Neural cell (in vitro differentiated cells): ENCODE measurements at regions not wholly inside any gene's neighbourhood (a gene's known extent, or its start where the extent isn't known, plus 50 kb on each side); places are given as distances from the start of the nearest gene placed in this dataset.

Experiments used
- H2AFZ ChIP-seq: fragments of 200-600, 300-800 bp; sonication (generic), shearing (Covaris generic); 2 replicates; pipeline ENCODE4 v1.6.0; 2014; ENCODE audit warnings: low read depth, mild to moderate bottlenecking, antibody characterized with exemption, low read length, moderate library complexity
- H3F3A ChIP-seq: fragments of 200-600 bp; shearing (Covaris generic); 2 replicates; pipeline ENCODE4 v1.6.1; 2016; ENCODE audit warnings: mild to moderate bottlenecking, moderate library complexity, mixed read lengths, antibody characterized with exemption, low read length; ENCODE audit not compliant: insufficient read depth, poor library complexity, severe bottlenecking
- H3K27ac ChIP-seq: fragments of 200-600, 300-800 bp; sonication (generic), shearing (Covaris generic); 2 replicates; pipeline ENCODE4 v1.5.1; 2014; ENCODE audit warnings: mild to moderate bottlenecking, low read length, moderate library complexity
- H3K27me3 ChIP-seq: fragments of 300-800, 200-600 bp; sonication (generic), shearing (Covaris generic); 2 replicates; pipeline ENCODE4 v1.6.0; 2014; ENCODE audit warnings: mild to moderate bottlenecking, low read depth, low read length, moderate library complexity; ENCODE audit not compliant: insufficient read depth
- H3K36me3 ChIP-seq: fragments of 300-800, 200-600 bp; sonication (generic), shearing (Covaris generic); 2 replicates; pipeline ENCODE4 v1.5.1; 2014; ENCODE audit warnings: mild to moderate bottlenecking, antibody characterized with exemption, low read length, moderate library complexity; ENCODE audit not compliant: insufficient read depth
- H3K4me2 ChIP-seq: fragments of 300-800, 200-600 bp; sonication (generic), shearing (Covaris generic); 2 replicates; pipeline ENCODE4 v1.6.0; 2014; ENCODE audit warnings: mild to moderate bottlenecking, low read length
- H3K4me3 ChIP-seq: fragments of 300-800, 200-600 bp; sonication (generic), shearing (Covaris generic); 2 replicates; pipeline ENCODE4 v1.5.1; 2014; ENCODE audit warnings: mild to moderate bottlenecking, low read length, moderate library complexity
- H3K79me2 ChIP-seq: fragments of 200-600 bp; shearing (Covaris generic); replicated peaks from 2 replicates; pipeline ENCODE4 v1.6.0; 2014; ENCODE audit warnings: mild to moderate bottlenecking, low read length, moderate library complexity; ENCODE audit not compliant: insufficient read depth
- H3K9ac ChIP-seq: fragments of 300-800, 200-600 bp; sonication (generic), shearing (Covaris generic); 2 replicates; pipeline ENCODE4 v1.6.1; 2016; ENCODE audit warnings: mild to moderate bottlenecking, low read length, mixed read lengths
- H3K9me2 ChIP-seq: fragments of 200-600 bp; shearing (Covaris generic); 2 replicates; pipeline ENCODE4 v1.6.1; 2016; ENCODE audit warnings: mild to moderate bottlenecking, low read length, mixed read lengths; ENCODE audit not compliant: insufficient read depth
- H3K9me3 ChIP-seq: fragments of 200-600, 300-800 bp; sonication (generic), shearing (Covaris generic); 2 replicates; pipeline ENCODE4 v1.6.1; 2016; ENCODE audit warnings: mild to moderate bottlenecking, mixed run types, low read length, moderate library complexity, mixed read lengths
- H4K20me1 ChIP-seq: fragments of 200-600 bp; shearing (Covaris generic); 2 replicates; pipeline ENCODE4 v1.6.1; 2016; ENCODE audit warnings: mild to moderate bottlenecking, mixed run types; ENCODE audit not compliant: insufficient read depth
- EP300 ChIP-seq: fragments of 450-650 bp; conservative IDR thresholded peaks from 2 replicates; pipeline ENCODE4 v1.6.1; 2014; ENCODE audit warnings: antibody characterized with exemption, mild to moderate bottlenecking, moderate library complexity; ENCODE audit not compliant: poor library complexity, severe bottlenecking
- EZH2 ChIP-seq: fragments of 200-600, 300-800 bp; shearing (Covaris generic), sonication (generic); IDR thresholded peaks from 2 replicates; pipeline ENCODE4 v1.6.1; 2014; ENCODE audit warnings: antibody characterized with exemption, low read length, borderline replicate concordance, mild to moderate bottlenecking; ENCODE audit not compliant: insufficient read depth, poor library complexity, severe bottlenecking
- MXI1 ChIP-seq: fragments of 450-650 bp; conservative IDR thresholded peaks from 2 replicates; pipeline ENCODE4 v1.6.1; 2014; ENCODE audit warnings: antibody characterized with exemption, mild to moderate bottlenecking; ENCODE audit not compliant: poor library complexity, severe bottlenecking
- POLR2AphosphoS5 ChIP-seq: IDR thresholded peaks from 2 replicates; pipeline ENCODE4 v1.6.1; 2012
- RAD21 ChIP-seq: fragments of 450-650 bp; conservative IDR thresholded peaks from 2 replicates; pipeline ENCODE4 v1.6.1; 2014; ENCODE audit warnings: antibody characterized with exemption, mild to moderate bottlenecking, moderate library complexity
- SMC3 ChIP-seq: fragments of 450-650 bp; conservative IDR thresholded peaks from 2 replicates; pipeline ENCODE4 v1.6.1; 2014; ENCODE audit warnings: antibody characterized with exemption, mild to moderate bottlenecking, moderate library complexity; ENCODE audit not compliant: poor library complexity
- TAF1 ChIP-seq: IDR thresholded peaks from 2 replicates; pipeline ENCODE4 v1.6.1; 2012; ENCODE audit warnings: low read depth
- TF ChIP-seq, protein P1 (sequence below): fragments of 450-650 bp; IDR thresholded peaks from 2 replicates; pipeline ENCODE4 v1.5.1; 2014; ENCODE audit warnings: antibody characterized with exemption, mild to moderate bottlenecking, moderate library complexity; ENCODE audit not compliant: poor library complexity, severe bottlenecking
- TF ChIP-seq, protein P2 (sequence below): IDR thresholded peaks from 2 replicates; pipeline ENCODE4 v1.6.1; 2012; ENCODE audit warnings: borderline replicate concordance

DNA sequence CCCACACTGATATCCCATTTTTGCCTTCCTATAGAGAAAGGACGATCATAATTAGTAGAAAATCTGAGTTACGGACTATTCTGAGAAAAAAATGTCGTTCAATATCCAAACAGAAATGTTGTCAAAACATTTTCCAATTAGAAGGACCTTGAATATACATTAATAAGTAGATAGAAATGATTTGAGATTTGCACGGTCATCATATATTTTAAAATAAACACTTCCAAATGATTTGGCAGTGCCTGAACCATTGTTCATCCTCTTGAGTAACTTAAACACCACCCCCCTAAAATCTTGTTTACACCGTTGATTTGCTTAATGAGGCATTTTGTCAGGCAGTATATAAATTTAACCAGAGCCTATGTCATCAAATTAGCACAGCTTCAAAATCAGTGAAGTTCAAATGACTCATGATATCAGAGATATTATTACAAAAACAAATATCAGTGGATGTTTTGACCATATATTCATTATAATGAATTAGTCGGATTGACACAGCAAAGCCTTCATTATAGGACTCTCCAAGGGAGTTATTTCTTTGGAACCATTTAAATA is 105.0 kb downstream of the ACTL7B start:
- Histone ChIP-seq H3K9me3 (no peaks in the 10 kb centered on the region), H3K9me2 (no peaks in the 10 kb centered on the region), H3K4me3 (no peak overlapping the region), H2AFZ (no peak overlapping the region), H3K36me3 (no peaks in the 10 kb centered on the region), H3K9ac (no peak overlapping the region), H3K79me2 (no peaks in the 10 kb centered on the region), H4K20me1 (no peaks in the 10 kb centered on the region), H3K27ac (no peak overlapping the region), H3K4me2 (no peak overlapping the region), H3F3A (no peaks in the 10 kb centered on the region), H3K27me3 (no peaks in the 10 kb centered on the region)
- no peak for TF ChIP-seq RAD21
- TF ChIP-seq MXI1: no peak
- no peak for TF ChIP-seq SMC3
- no peak for TF ChIP-seq POLR2AphosphoS5
- TF ChIP-seq, protein P1, sequence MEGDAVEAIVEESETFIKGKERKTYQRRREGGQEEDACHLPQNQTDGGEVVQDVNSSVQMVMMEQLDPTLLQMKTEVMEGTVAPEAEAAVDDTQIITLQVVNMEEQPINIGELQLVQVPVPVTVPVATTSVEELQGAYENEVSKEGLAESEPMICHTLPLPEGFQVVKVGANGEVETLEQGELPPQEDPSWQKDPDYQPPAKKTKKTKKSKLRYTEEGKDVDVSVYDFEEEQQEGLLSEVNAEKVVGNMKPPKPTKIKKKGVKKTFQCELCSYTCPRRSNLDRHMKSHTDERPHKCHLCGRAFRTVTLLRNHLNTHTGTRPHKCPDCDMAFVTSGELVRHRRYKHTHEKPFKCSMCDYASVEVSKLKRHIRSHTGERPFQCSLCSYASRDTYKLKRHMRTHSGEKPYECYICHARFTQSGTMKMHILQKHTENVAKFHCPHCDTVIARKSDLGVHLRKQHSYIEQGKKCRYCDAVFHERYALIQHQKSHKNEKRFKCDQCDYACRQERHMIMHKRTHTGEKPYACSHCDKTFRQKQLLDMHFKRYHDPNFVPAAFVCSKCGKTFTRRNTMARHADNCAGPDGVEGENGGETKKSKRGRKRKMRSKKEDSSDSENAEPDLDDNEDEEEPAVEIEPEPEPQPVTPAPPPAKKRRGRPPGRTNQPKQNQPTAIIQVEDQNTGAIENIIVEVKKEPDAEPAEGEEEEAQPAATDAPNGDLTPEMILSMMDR: no peak
- TF ChIP-seq EZH2: no peak
- no peak for TF ChIP-seq EP300

DNA sequence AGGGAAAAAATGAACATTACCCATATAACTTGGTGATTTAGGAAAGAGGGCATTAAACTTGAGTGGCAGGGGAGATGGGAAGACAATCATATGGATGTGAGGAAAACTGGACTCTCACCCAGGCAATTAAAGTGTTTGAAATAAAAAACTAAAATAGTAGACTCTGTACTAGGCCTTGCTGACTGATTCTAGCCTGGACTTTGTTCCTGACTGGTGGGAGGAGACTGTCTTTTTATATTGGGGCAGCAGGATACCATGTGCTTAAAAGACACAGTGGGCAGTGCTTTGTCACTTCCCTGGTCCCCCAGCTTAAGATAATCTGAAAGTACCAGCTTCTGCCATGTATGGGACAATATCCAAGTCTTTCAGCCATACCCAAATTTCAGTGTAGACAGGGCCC is 107.0 kb downstream of the ACTL7B start:
- TF ChIP-seq, protein P1: no peak
- no peak for TF ChIP-seq RAD21
- TF ChIP-seq, protein P2, sequence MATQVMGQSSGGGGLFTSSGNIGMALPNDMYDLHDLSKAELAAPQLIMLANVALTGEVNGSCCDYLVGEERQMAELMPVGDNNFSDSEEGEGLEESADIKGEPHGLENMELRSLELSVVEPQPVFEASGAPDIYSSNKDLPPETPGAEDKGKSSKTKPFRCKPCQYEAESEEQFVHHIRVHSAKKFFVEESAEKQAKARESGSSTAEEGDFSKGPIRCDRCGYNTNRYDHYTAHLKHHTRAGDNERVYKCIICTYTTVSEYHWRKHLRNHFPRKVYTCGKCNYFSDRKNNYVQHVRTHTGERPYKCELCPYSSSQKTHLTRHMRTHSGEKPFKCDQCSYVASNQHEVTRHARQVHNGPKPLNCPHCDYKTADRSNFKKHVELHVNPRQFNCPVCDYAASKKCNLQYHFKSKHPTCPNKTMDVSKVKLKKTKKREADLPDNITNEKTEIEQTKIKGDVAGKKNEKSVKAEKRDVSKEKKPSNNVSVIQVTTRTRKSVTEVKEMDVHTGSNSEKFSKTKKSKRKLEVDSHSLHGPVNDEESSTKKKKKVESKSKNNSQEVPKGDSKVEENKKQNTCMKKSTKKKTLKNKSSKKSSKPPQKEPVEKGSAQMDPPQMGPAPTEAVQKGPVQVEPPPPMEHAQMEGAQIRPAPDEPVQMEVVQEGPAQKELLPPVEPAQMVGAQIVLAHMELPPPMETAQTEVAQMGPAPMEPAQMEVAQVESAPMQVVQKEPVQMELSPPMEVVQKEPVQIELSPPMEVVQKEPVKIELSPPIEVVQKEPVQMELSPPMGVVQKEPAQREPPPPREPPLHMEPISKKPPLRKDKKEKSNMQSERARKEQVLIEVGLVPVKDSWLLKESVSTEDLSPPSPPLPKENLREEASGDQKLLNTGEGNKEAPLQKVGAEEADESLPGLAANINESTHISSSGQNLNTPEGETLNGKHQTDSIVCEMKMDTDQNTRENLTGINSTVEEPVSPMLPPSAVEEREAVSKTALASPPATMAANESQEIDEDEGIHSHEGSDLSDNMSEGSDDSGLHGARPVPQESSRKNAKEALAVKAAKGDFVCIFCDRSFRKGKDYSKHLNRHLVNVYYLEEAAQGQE: no peak
- no peak for TF ChIP-seq POLR2AphosphoS5
- no peak for TF ChIP-seq SMC3
- no peak for TF ChIP-seq EZH2
- TF ChIP-seq TAF1: no peak
- TF ChIP-seq MXI1: no peak
- TF ChIP-seq EP300: no peak
- Histone ChIP-seq H3K9me2 (no peaks in the 10 kb centered on the region), H3K9ac (no peak overlapping the region), H3K27me3 (no peaks in the 10 kb centered on the region), H3K36me3 (no peaks in the 10 kb centered on the region), H2AFZ (no peak overlapping the region), H3K4me3 (no peak overlapping the region), H3K27ac (no peak overlapping the region), H3K4me2 (no peak overlapping the region), H3K9me3 (no peaks in the 10 kb centered on the region), H3F3A (no peaks in the 10 kb centered on the region), H4K20me1 (no peaks in the 10 kb centered on the region), H3K79me2 (no peaks in the 10 kb centered on the region)
